GM19372 (cell line): ENCODE measurements at regions not wholly inside any gene's neighbourhood (a gene's known extent, or its start where the extent isn't known, plus 50 kb on each side); places are given as distances from the start of the nearest gene placed in this dataset.
"Not testable (repeated sequence)": the region's sequence is repeated elsewhere in the genome, so short reads cannot be mapped to it uniquely, and the experiment has no call there.

Source experiments
- ATAC-seq: cut with Tn5 transposase; IDR thresholded peaks from one replicate; pipeline ENCODE4 v1.9.1; 2021; ENCODE audit warnings: mild to moderate bottlenecking, low read depth, moderate library complexity; ENCODE audit not compliant: unreplicated experiment

GRCh38 chr14:30153717-30154116, 226.1 kb upstream of the PRKD1 start:
- ATAC-seq: no peak

DNA sequence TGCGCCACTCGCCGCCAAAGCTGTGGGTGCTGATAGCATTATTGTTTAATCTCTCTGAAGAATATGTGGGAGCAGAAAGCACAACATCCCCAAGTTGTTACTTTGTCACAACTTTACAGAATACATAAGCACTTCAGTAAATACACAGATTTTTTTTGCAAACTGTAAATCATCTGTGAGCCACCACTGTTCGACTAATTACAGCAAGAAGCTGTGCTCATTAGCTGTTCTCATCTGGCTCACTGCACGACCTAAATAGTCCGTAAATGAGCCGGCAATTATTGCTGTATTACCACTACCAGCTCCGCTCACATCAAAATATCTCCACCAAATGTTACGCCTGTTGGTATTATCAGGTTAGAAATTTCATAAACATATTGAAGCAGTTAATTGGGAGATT, 228.9 kb upstream of the PRKD1 start:
- ATAC-seq: no peak

DNA sequence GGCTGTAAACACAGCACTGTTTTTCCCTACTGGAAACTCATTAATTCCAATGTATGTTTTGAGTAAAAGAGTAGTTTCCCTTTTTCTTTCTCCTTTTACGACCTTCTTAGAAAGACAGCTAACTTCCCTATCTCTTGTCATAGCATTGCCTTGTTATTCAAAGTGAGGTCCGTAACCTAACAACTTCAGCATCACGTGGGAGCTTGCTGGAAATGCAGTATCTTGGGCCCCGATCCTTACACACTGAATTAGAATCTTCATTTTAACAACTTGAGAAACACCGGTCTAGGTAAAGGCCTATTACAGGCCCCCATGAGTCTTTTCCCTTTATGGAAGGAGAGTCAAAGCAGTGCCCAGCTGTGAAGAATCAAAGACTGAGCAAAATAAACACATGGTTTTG, 230.7 kb upstream of the PRKD1 start:
- no peak for ATAC-seq

DNA sequence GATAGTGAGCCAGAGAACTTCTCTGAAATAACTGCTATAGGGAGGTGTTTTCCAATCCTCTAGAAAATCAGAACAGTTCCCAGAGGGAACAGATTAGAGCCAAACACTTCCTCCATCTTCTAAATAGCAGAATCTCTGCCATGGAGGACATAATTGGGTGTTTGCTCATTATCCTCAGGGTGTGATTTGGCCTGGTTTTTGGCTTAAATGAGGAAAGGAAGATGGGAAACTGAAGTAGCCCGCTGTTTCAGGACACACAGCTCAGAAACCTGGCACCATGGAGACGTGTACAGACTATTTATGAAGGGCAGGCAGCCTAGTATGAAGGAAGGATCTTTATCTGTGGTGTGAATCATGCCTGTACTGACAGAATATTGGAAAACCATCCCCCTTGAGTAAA, 231.7 kb upstream of the PRKD1 start:
- no peak for ATAC-seq

DNA sequence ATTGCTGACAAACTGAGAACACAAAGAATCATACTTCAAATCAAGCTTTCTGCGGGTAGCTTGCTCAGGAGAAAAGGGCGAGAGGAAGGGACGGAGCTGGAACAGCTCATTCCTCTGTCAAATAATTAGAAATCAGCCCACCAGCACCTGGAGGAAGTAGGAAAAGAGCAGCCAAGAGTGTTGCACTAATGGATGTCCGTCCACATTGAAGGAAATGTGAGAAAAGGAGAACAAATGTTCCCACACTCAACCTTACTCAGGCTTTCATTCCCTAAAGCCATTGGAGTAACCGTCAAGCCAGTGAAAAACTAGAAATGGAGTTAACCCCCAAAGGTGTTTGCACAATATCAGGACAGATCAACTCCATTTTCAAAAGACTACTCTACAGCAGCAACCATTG, 233.0 kb upstream of the PRKD1 start:
- ATAC-seq: no peak

DNA sequence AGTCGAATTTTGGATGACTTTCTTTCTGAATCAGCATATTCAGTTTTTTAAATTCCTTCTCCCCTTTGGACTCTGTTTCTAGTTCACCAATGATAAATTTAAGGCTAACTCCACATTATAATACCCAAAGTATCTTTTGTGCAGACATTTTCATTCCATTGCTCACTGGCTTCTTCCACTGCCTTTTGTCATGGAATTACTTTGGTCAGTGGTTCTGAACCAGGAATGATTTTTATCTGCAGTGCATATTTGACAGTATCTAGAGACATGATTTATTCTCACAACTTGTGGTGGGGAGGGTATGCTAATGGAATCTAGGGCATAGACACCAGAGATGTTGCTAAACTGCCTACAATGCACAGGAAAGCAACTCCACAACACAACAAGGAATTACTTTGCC, 234.4 kb upstream of the PRKD1 start:
- ATAC-seq: no peak

DNA sequence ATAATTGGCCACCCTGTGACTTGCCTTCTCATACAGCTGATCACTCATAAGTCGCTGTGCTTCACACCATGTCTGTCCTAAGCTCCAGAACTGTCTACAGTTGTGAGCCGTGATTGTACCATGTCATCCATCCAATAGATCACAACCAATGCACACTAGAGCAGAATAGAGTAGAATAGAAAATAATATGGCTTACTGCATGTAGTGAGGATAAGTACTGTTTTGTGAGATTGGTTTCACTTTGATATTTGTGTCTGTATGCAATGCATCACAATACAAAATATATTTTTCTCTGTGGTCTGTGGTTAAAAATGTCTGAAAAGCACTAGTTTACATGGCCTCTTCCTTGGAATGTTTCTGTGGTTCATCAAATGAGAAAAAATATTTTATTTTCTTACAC, 237.6 kb upstream of the PRKD1 start:
- no peak for ATAC-seq

DNA sequence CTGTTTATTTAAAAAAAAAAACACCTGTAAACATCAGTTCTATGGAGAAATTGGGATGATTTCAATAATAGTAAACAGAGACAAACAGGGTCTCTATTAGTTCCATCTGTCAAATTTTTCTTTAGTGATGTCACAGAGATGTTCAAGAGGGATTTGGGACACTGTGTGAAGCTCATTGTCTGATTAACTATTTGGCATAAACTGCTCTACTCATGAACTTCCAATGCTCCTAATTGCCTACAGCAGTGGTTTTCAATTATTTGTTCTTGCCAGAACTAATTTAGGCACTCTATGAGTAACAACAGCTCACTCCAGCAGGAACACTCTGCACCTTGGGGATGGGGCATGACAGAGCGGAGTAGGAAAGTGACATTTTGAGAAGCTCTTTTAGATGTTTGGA, 250.1 kb upstream of the PRKD1 start:
- ATAC-seq: no peak

DNA sequence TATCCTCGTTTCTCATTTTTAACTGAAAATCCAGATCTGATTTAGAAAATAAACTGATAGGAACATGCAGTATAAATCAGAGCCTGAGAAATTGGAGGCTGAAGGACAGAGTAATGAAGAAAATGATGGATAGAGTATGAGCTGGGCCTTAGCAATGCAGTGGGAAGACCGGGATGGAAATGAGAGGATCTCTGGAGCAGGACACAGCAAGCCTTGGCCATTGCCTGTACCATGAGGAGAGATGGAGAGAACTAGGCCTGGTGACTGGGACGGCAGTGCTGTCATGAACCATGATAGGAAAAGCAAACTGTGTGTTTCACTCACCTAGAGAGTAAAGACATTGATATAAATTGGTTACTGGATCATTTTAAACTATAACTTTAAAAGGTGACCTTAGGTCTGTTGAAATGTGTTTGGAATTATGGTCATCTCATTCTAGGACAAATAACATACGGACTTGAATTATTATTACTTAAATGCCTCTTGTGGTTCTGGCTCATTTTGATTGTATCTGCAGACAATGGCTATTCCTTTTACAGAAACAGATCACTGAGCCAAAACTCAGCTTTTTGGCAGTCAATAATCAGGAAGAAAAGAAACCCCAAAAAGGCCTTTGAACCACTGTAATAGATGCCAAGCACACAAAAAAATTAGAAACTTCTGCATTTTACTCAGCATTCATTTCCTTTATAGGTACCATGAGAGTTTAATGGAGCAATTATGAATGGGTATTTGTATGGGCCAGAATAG, 251.9 kb upstream of the PRKD1 start:
- no peak for ATAC-seq

GRCh38 chr14:30180219-30180618, 252.6 kb upstream of the PRKD1 start:
- ATAC-seq: no peak

- ATAC-seq: no peak
Measured at GRCh38 chr14:30185832-30186231, 258.2 kb upstream of the PRKD1 start.

GRCh38 chr14:30191639-30192279, 264.1 kb upstream of the PRKD1 start:
- no peak for ATAC-seq

GRCh38 chr14:30193101-30193500, 265.5 kb upstream of the PRKD1 start:
- no peak for ATAC-seq

DNA sequence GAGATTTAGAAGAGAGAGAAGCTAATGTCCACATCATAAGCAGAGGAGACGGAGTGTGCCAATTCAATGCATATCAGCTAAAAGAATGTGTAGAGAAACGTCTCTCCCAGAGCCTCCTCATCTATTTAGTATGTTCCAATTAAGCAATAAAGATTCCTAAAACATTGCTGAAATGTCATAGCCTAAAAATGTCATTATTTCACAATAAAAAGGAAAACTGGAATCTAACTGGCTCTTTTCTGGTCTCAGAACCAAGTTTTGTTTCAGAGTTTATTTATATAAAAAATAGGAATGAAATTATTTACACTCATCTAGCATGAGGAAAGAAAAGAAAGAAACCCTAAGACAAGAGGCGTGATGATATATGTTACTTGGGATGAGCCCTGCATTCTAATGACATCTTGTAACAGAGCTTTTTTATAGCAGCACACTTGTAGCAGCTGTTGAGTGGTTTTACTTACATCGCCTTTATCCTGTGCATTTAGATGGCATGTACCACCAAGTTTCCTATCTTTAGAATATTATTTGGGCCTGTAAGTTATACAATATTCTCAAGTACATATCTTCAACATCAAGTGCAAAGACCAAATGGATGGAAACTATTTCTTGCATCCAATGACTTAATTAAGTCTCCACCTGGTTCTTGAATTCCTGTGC, 266.3 kb upstream of the PRKD1 start:
- no peak for ATAC-seq

GRCh38 chr14:30194741-30195148, 267.1 kb upstream of the PRKD1 start:
- no peak for ATAC-seq

DNA sequence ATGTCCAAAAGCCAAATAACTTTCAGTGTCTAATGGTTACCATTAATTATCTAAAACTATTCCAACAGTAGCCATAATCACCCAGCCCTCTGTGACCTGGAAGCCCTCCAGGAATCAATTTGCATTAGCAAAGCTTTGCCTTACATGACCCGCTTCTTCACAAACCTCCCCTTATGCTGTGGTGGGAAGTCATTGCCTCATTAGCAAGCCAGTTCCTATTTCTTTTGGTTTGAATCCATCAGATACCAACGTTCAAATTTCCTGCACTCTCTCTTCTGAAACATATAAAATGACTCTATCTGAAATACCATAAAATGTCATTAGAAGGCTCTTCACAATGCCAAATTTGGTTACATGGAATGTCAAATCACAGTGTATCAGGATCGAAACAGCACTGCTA, 268.3 kb upstream of the PRKD1 start:
- no peak for ATAC-seq

GRCh38 chr14:30196861-30197260, 269.2 kb upstream of the PRKD1 start:
- ATAC-seq: no peak

DNA sequence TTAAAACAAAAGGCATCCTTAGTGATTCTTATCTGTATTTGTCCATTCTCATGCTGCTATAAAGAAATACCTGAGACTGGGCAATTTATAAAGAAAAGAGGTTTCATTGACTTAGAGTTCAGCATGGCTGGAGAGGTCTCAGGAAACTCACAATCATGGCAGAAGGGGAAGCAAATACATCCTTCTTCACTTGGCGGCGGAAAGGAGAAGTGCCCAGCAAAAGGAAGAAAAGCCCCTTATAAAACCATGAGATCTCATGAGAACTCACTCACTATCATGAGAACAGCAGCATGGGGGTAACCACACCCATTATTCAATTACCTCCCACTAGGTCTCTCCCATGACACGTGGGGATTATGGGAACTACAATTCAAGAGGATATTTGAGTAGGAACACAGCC, 271.1 kb upstream of the PRKD1 start:
- ATAC-seq: not testable (repeated sequence)

DNA sequence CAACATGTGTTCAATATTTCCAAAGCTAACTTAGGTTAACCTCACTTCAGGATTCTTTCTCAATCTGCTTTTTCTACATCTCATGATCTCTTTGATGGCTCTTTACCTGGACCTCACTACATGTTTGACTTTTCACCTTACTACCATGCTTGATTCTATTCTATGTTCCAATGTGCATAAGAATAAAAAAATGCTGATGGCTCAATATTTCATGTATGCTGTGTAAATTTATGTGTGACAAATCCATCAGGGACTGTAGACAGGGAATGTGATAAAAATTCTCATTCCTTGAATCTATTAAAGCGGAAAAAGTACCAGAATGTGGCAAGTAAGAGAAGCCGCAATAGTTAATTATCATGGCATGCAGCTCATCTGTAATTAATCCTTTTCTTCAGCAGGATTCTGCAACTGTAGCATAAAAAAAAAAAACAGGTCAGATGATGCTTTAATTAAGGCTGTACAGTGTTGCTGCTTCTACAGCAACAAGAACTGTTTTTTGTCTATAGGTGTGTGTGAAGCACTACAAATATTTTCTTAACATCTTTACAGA, 276.9 kb upstream of the PRKD1 start:
- ATAC-seq: no peak

DNA sequence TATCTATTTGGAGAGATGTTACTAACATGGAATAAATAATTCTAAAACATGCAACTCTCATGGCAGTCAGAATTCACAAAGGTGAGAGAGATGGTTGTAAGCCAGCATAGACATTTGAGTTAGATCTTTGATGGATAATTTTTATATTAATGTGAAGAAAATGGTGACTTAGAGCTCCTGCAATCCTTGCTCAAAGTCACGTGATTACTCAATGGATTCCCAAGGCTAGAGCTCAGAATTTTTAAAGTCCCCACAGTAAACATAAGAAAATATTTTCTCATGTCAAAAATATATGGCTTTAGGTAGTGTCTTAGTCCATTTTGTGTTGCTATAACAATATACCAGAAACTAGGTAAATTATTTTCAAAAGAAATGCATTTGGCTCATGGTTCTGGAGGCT, 281.5 kb upstream of the PRKD1 start:
- ATAC-seq: no peak

DNA sequence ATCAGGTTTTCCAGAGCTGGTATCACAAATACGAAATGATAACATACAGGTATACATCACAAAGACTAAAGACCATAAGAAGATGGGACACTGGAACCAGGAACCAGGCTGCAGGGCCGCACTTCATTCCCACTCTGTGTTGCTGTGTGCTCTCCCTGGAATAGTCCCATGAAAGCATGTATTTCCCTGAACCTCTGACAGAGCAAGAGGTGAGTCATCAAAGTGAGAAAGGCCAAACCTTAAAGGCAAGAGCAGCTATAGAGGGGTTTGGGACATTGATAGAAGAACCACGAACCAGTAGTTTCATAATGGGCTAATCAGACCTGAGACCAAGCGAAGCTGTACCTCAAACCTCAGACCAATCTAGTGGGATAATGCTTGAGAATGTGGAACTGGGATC, 283.0 kb upstream of the PRKD1 start:
- no peak for ATAC-seq

DNA sequence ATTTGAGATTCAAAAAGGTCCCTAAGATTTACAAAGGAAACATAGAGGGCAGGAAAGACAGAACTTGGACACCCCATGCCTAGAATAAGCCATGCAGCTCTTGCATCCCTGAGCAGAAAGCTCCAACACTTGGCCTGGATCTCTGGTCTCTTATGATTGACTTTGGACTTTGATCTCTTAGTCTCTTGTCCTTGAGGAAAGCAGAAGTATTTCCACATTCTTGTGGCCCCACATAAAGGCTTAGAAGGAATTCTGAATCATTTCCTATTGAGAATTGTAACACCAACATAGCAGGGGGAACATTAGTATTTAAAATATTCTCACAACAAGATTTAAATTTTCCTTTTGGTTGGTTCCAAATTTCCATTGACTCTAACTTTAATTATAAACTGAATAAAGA, 283.7 kb upstream of the PRKD1 start:
- no peak for ATAC-seq
